ENCODE measurements at regions not wholly inside any gene's neighbourhood (a gene's known extent, or its start where the extent isn't known, plus 50 kb on each side); places are given as distances from the start of the nearest gene placed in this dataset.
A peak's percentile ranks its signal among the peaks of the same experiment; 100 is the strongest.

DNA sequence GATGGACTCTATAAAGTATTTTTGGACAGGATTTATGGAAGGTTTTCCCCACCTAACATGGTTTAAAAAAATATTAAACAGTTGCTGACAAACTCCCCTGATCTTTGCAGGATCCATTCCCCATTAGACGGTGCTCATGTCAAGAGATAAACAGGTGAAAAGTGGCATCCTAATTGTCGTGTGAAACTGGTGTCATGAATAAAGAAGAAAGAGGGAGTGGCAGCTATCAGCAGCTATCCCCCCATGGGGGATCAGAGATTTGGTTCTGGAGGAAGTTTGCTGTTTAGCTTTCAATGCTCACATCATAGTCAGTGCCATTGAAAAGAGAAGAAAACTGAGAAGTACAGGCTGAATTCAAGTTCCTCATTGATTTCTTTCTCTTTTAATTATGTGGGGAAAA, 329.3 kb upstream of the BRINP1 start:
- no peak overlapping the region for H2BK15ac ChIP-seq (ENCODE audit: low read length)
- H3K23ac ChIP-seq (ENCODE audit: low read depth, low read length, poor library complexity), result no peak overlapping the region
- no peak overlapping the region for H3K4ac ChIP-seq (ENCODE audit: low read length)
- H2AFZ ChIP-seq (ENCODE audit: low read length), result no peak overlapping the region
- no peaks in the 10 kb centered on the region for H3K36me3 ChIP-seq (replicated peaks in 1 of 2; ENCODE audit: control insufficient read depth in 2 of 2, insufficient read depth in 2 of 2, low read length in 2 of 2)
- H2BK120ac ChIP-seq (ENCODE audit: low read depth, low read length), result no peak overlapping the region
- no peak overlapping the region for H3K9ac ChIP-seq (ENCODE audit: low read depth, low read length, poor library complexity)
- H4K91ac ChIP-seq (ENCODE audit: low read depth, low read length, poor library complexity), result no peak overlapping the region
- no peaks in the 10 kb centered on the region for H3K27me3 ChIP-seq (ENCODE audit: control insufficient read depth in 3 of 3, insufficient read depth in 3 of 3, low read depth in 1 of 3, low read length in 3 of 3)
- no CpG with 5 or more reads among the region's 2 CpGs for WGBS, 2 donors (ENCODE audit: extremely low coverage in 2 of 2, insufficient read length in 2 of 2, insufficient replicate concordance in 1 of 2)
- no peak for DNase-seq (ENCODE audit: low spot score)
- H3K4me1 ChIP-seq (ENCODE audit: control insufficient read depth in 2 of 2, insufficient read depth in 1 of 2, low read depth in 1 of 2, low read length in 2 of 2), result peaks cover 0 to 3% of the 10 kb centered on the region in 2 donors
- H3K18ac ChIP-seq (ENCODE audit: low read length), result no peak overlapping the region
- no peak overlapping the region for H3K27ac ChIP-seq (replicated peaks; ENCODE audit: low read length)
- H3K79me1 ChIP-seq (ENCODE audit: low read depth, low read length), result no peaks in the 10 kb centered on the region
- H3K9me3 ChIP-seq (replicated peaks in 1 of 2; ENCODE audit: control insufficient read depth in 2 of 2, insufficient read depth in 1 of 2, low read depth in 1 of 2, low read length in 2 of 2), result no peaks in the 10 kb centered on the region
- no peak overlapping the region for H3K4me2 ChIP-seq (ENCODE audit: insufficient read depth, low read length, poor library complexity, severe bottlenecking)
- H3K14ac ChIP-seq (ENCODE audit: low read length), result no peak overlapping the region
- no peak overlapping the region for H4K8ac ChIP-seq (ENCODE audit: low read depth, low read length)
- H2BK12ac ChIP-seq (ENCODE audit: low read length), result no peak overlapping the region
- no peak overlapping the region for H3K4me3 ChIP-seq (ENCODE audit: low read length in 2 of 2)
- H2AK5ac ChIP-seq (ENCODE audit: low read depth, low read length), result no peak overlapping the region
- H2BK5ac ChIP-seq (ENCODE audit: low read length), result no peak overlapping the region

DNA sequence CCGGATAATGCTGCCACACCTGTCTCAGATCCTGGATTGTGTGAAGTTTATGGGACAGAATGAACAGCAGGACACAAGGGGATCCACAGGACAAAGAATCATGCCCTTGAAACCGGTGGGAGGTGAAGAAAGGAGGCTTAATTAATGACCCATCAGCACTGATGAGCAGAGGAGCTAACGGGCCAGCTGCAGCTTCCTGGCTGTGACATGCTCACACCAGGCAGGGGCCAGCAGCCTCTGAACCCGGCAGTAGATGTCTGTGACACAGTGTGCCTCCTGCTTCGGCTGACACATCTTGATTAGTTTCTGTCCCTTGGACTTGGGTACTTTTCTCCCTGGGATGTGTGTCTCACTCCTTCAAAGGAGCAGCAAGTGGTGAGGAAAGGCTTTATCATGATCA, 328.8 kb upstream of the BRINP1 start:
- no peaks in the 10 kb centered on the region for H3K79me1 ChIP-seq (ENCODE audit: low read depth, low read length)
- H3K36me3 ChIP-seq (replicated peaks in 1 of 2; ENCODE audit: control insufficient read depth in 2 of 2, insufficient read depth in 2 of 2, low read length in 2 of 2), result no peaks in the 10 kb centered on the region
- H3K4me1 ChIP-seq (ENCODE audit: control insufficient read depth in 2 of 2, insufficient read depth in 1 of 2, low read depth in 1 of 2, low read length in 2 of 2), result peaks cover 0 to 3% of the 10 kb centered on the region in 2 donors
- no peak overlapping the region for H3K27ac ChIP-seq (replicated peaks; ENCODE audit: low read length)
- no peak overlapping the region for H2AK5ac ChIP-seq (ENCODE audit: low read depth, low read length)
- no peak overlapping the region for H2BK15ac ChIP-seq (ENCODE audit: low read length)
- no peak overlapping the region for H3K4me3 ChIP-seq (ENCODE audit: low read length in 2 of 2)
- peak overlapping the region; percentile 30 for H3K9ac ChIP-seq (ENCODE audit: low read depth, low read length, poor library complexity)
- no peaks in the 10 kb centered on the region for H3K9me3 ChIP-seq (replicated peaks in 1 of 2; ENCODE audit: control insufficient read depth in 2 of 2, insufficient read depth in 1 of 2, low read depth in 1 of 2, low read length in 2 of 2)
- no CpG with 5 or more reads among the region's 5 CpGs for WGBS, 2 donors (ENCODE audit: extremely low coverage in 2 of 2, insufficient read length in 2 of 2, insufficient replicate concordance in 1 of 2)
- no peak overlapping the region for H4K8ac ChIP-seq (ENCODE audit: low read depth, low read length)
- H3K14ac ChIP-seq (ENCODE audit: low read length), result no peak overlapping the region
- H2BK12ac ChIP-seq (ENCODE audit: low read length), result no peak overlapping the region
- no peaks in the 10 kb centered on the region for H3K27me3 ChIP-seq (ENCODE audit: control insufficient read depth in 3 of 3, insufficient read depth in 3 of 3, low read depth in 1 of 3, low read length in 3 of 3)
- no peak overlapping the region for H3K23ac ChIP-seq (ENCODE audit: low read depth, low read length, poor library complexity)
- peak; percentile 2 for DNase-seq (ENCODE audit: low spot score)
- H2AFZ ChIP-seq (ENCODE audit: low read length), result no peak overlapping the region
- H2BK120ac ChIP-seq (ENCODE audit: low read depth, low read length), result no peak overlapping the region
- no peak overlapping the region for H3K4me2 ChIP-seq (ENCODE audit: insufficient read depth, low read length, poor library complexity, severe bottlenecking)
- no peak overlapping the region for H2BK5ac ChIP-seq (ENCODE audit: low read length)
- H4K91ac ChIP-seq (ENCODE audit: low read depth, low read length, poor library complexity), result no peak overlapping the region
- no peak overlapping the region for H3K18ac ChIP-seq (ENCODE audit: low read length)
- H3K4ac ChIP-seq (ENCODE audit: low read length), result no peak overlapping the region

DNA sequence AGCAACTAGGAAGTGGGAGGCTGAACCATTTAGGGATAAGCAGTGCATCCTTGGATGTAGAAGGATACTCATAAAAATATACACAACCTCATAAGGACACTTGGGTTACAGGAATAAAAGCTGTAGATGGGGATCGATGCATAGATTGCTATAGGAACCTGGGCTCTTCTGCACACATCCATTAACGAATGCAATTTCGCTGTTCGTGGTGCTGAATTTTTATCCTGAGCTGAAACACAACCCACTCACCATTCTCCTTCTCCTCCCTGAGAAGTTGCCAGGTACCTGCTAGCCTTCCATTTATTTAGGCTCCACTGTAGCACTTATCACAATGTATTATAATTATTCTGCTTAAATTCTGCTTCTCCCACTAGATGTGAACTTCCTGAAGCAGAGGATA, 320.6 kb upstream of the BRINP1 start:
- no peak overlapping the region for H2AFZ ChIP-seq (ENCODE audit: low read length)
- H3K27me3 ChIP-seq (ENCODE audit: control insufficient read depth in 3 of 3, insufficient read depth in 3 of 3, low read depth in 1 of 3, low read length in 3 of 3), result no peaks in the 10 kb centered on the region
- no peak overlapping the region for H3K4ac ChIP-seq (ENCODE audit: low read length)
- no peak overlapping the region for H4K8ac ChIP-seq (ENCODE audit: low read depth, low read length)
- H3K14ac ChIP-seq (ENCODE audit: low read length), result no peak overlapping the region
- no peak overlapping the region for H3K9ac ChIP-seq (ENCODE audit: low read depth, low read length, poor library complexity)
- no peaks in the 10 kb centered on the region for H3K36me3 ChIP-seq (replicated peaks in 1 of 2; ENCODE audit: control insufficient read depth in 2 of 2, insufficient read depth in 2 of 2, low read length in 2 of 2)
- no peak overlapping the region for H2BK15ac ChIP-seq (ENCODE audit: low read length)
- peak; percentile 41 for DNase-seq (ENCODE audit: low spot score)
- H3K23ac ChIP-seq (ENCODE audit: low read depth, low read length, poor library complexity), result no peak overlapping the region
- H3K4me3 ChIP-seq (ENCODE audit: low read length in 2 of 2), result no peak overlapping the region
- no peak overlapping the region for H3K27ac ChIP-seq (replicated peaks; ENCODE audit: low read length)
- H4K91ac ChIP-seq (ENCODE audit: low read depth, low read length, poor library complexity), result no peak overlapping the region
- H2BK120ac ChIP-seq (ENCODE audit: low read depth, low read length), result no peak overlapping the region
- no peak overlapping the region for H3K4me2 ChIP-seq (ENCODE audit: insufficient read depth, low read length, poor library complexity, severe bottlenecking)
- no peak overlapping the region for H2BK5ac ChIP-seq (ENCODE audit: low read length)
- no CpG with 5 or more reads among the region's 4 CpGs for WGBS, 2 donors (ENCODE audit: extremely low coverage in 2 of 2, insufficient read length in 2 of 2, insufficient replicate concordance in 1 of 2)
- H3K79me1 ChIP-seq (ENCODE audit: low read depth, low read length), result no peaks in the 10 kb centered on the region
- H2AK5ac ChIP-seq (ENCODE audit: low read depth, low read length), result no peak overlapping the region
- H3K18ac ChIP-seq (ENCODE audit: low read length), result no peak overlapping the region
- no peak overlapping the region for H2BK12ac ChIP-seq (ENCODE audit: low read length)
- no peaks in the 10 kb centered on the region for H3K4me1 ChIP-seq (ENCODE audit: control insufficient read depth in 2 of 2, insufficient read depth in 1 of 2, low read depth in 1 of 2, low read length in 2 of 2)
- no peaks in the 10 kb centered on the region for H3K9me3 ChIP-seq (replicated peaks in 1 of 2; ENCODE audit: control insufficient read depth in 2 of 2, insufficient read depth in 1 of 2, low read depth in 1 of 2, low read length in 2 of 2)

DNA sequence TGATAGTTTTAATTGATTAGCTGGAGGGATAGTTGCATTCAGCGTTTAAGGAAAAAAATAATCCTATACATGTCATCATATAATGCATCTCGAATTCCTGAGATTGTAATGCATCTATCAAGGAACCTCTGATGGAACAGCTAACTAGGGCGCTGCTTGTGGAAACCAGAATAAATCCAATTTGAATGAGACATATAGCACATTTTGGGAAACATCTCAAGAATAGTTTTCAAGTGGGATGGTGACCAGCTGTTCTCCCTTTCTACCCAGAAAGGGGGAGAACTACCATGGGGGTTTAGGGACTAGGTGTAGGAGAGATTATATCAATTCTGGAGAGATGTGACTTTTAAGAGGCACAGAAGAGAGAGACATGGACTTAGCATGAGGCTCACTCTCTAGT, 319.3 kb upstream of the BRINP1 start:
- H3K9me3 ChIP-seq (replicated peaks in 1 of 2; ENCODE audit: control insufficient read depth in 2 of 2, insufficient read depth in 1 of 2, low read depth in 1 of 2, low read length in 2 of 2), result no peaks in the 10 kb centered on the region
- no peak overlapping the region for H2AK5ac ChIP-seq (ENCODE audit: low read depth, low read length)
- no CpG with 5 or more reads among the region's 3 CpGs for WGBS, 2 donors (ENCODE audit: extremely low coverage in 2 of 2, insufficient read length in 2 of 2, insufficient replicate concordance in 1 of 2)

More for the DNA sequence above, 319.3 kb upstream of the BRINP1 start:
- Histone ChIP-seq H2BK120ac (ENCODE audit: low read depth, low read length) (no peak overlapping the region), H3K36me3 (replicated peaks in 1 of 2; ENCODE audit: control insufficient read depth in 2 of 2, insufficient read depth in 2 of 2, low read length in 2 of 2) (no peaks in the 10 kb centered on the region), H2AFZ (ENCODE audit: low read length) (no peak overlapping the region), H3K27me3 (ENCODE audit: control insufficient read depth in 3 of 3, insufficient read depth in 3 of 3, low read depth in 1 of 3, low read length in 3 of 3) (no peaks in the 10 kb centered on the region), H3K4ac (ENCODE audit: low read length) (no peak overlapping the region), H3K79me1 (ENCODE audit: low read depth, low read length) (no peaks in the 10 kb centered on the region), H3K9ac (ENCODE audit: low read depth, low read length, poor library complexity) (no peak overlapping the region), H2BK15ac (ENCODE audit: low read length) (no peak overlapping the region), H4K8ac (ENCODE audit: low read depth, low read length) (no peak overlapping the region), H2BK5ac (ENCODE audit: low read length) (no peak overlapping the region), H3K4me2 (ENCODE audit: insufficient read depth, low read length, poor library complexity, severe bottlenecking) (no peak overlapping the region), H4K91ac (ENCODE audit: low read depth, low read length, poor library complexity) (no peak overlapping the region), H3K27ac (replicated peaks; ENCODE audit: low read length) (no peak overlapping the region), H3K4me3 (ENCODE audit: low read length in 2 of 2) (no peak overlapping the region), H3K4me1 (ENCODE audit: control insufficient read depth in 2 of 2, insufficient read depth in 1 of 2, low read depth in 1 of 2, low read length in 2 of 2) (no peaks in the 10 kb centered on the region), H3K14ac (ENCODE audit: low read length) (no peak overlapping the region), H3K23ac (ENCODE audit: low read depth, low read length, poor library complexity) (no peak overlapping the region), H3K18ac (ENCODE audit: low read length) (no peak overlapping the region), H2BK12ac (ENCODE audit: low read length) (no peak overlapping the region)
- no peak for DNase-seq (ENCODE audit: low spot score)

Data from neuronal stem cell (in vitro differentiated cells).